T-cell (primary cell): ENCODE measurements at regions not wholly inside any gene's neighbourhood (a gene's known extent, or its start where the extent isn't known, plus 50 kb on each side); places are given as distances from the start of the nearest gene placed in this dataset.
"Not testable (repeated sequence)": the region's sequence is repeated elsewhere in the genome, so short reads cannot be mapped to it uniquely, and the experiment has no call there.

Experiments used
- ATAC-seq, 4 experiments: fragments of 200-7000 bp in 3 of 4; fragments of 150-1000 bp in 1 of 4; cut with Tn5 transposase; replicated peaks in 1 of 4; 1 replicate in 3 of 4; 2 replicates in 1 of 4; pipeline ENCODE4 v1.10.0; 2021; ENCODE audit warnings: moderate library complexity in 3 of 4, mild to moderate bottlenecking in 2 of 4, moderate number of reproducible peaks in 1 of 4
- CTCF ChIA-PET, 2 donors: fragments of 300-600 bp; sonication (Branson Sonifier 250); formaldehyde crosslinking; loops; one replicate each; lab custom pipeline; 2022; ENCODE audit warnings: antibody characterized with exemption in 2 of 2; lab: Charles Lee
- POLR2A ChIA-PET, 2 donors: fragments of 300-600 bp; sonication (Branson Sonifier 250); formaldehyde crosslinking; loops; one replicate each; lab custom pipeline; 2022; ENCODE audit warnings: antibody characterized with exemption in 2 of 2; lab: Charles Lee
- DNase-seq, 35 experiments: peaks; one replicate each; pipeline versions ENCODE4 v3.0.0 to v3.0.0-alpha.2; 2013 to 2023
- H3K27ac ChIP-seq: one replicate; pipeline ENCODE4 v1.5.1; 2013; ENCODE audit warnings: low read length
- H3K27me3 ChIP-seq, 2 experiments: replicated peaks in 1 of 2; 1 replicate in 1 of 2; 2 replicates in 1 of 2; pipeline versions ENCODE4 v1.6.1 to v1.7.0; 2013; ENCODE audit warnings: low read length in 1 of 2, mixed read lengths in 1 of 2; ENCODE audit not compliant: control insufficient read depth in 2 of 2, insufficient read depth in 2 of 2; ENCODE audit errors: extremely low read depth in 1 of 2
- H3K36me3 ChIP-seq, 2 donors: 1 replicate in 1 of 2; 2 replicates in 1 of 2; pipeline versions ENCODE4 v1.6.1 to v1.7.0; 2013; ENCODE audit warnings: low read length in 1 of 2; ENCODE audit not compliant: control insufficient read depth in 2 of 2, insufficient read depth in 1 of 2; ENCODE audit errors: extremely low read depth in 1 of 2
- H3K4me1 ChIP-seq, 2 experiments: 1 replicate in 1 of 2; 2 replicates in 1 of 2; pipeline versions ENCODE4 v1.6.1 to v1.7.0; 2013; ENCODE audit warnings: low read length in 2 of 2, mixed read lengths in 1 of 2; ENCODE audit not compliant: insufficient read depth in 2 of 2, control insufficient read depth in 1 of 2; ENCODE audit errors: extremely low read depth in 1 of 2
- H3K4me3 ChIP-seq, 2 donors: 1 replicate in 1 of 2; 2 replicates in 1 of 2; pipeline versions ENCODE4 v1.5.1 to v1.7.0; 2013; ENCODE audit warnings: mild to moderate bottlenecking in 2 of 2, low read length in 1 of 2, moderate library complexity in 1 of 2; ENCODE audit not compliant: control insufficient read depth in 1 of 2; ENCODE audit errors: extremely low read depth in 1 of 2
- H3K9me3 ChIP-seq: 2 replicates; pipeline ENCODE4 v1.7.0; 2013
- H3K27ac Mint-ChIP-seq, 2 donors: one replicate each; pipeline ENCODE4 v1.8.0; 2020 to 2021; ENCODE audit warnings: mild to moderate bottlenecking in 2 of 2, mixed read lengths in 2 of 2
- H3K27me3 Mint-ChIP-seq, 2 donors: one replicate each; pipeline ENCODE4 v1.8.0; 2021 to 2022; ENCODE audit warnings: mixed read lengths in 2 of 2
- H3K36me3 Mint-ChIP-seq: one replicate; pipeline ENCODE4 v1.8.0; 2021; ENCODE audit warnings: mixed read lengths
- H3K4me1 Mint-ChIP-seq, 3 donors: one replicate each; pipeline ENCODE4 v1.8.0; 2020 to 2022; ENCODE audit warnings: mixed read lengths in 3 of 3, mild to moderate bottlenecking in 1 of 3
- H3K4me3 Mint-ChIP-seq, 3 donors: one replicate each; pipeline ENCODE4 v1.8.0; 2020 to 2022; ENCODE audit warnings: mild to moderate bottlenecking in 3 of 3, mixed read lengths in 3 of 3, moderate library complexity in 3 of 3
- H3K9me3 Mint-ChIP-seq, 3 donors: one replicate each; pipeline ENCODE4 v1.8.0; 2020 to 2022; ENCODE audit warnings: mixed read lengths in 3 of 3
- WGBS: methylation state at CpG from one replicate; pipeline ENCODE4 v1.1.5; 2013; ENCODE audit warnings: missing lambda C conversion rate; ENCODE audit not compliant: insufficient coverage; 5-methylcytosine and 5-hydroxymethylcytosine counted together

GRCh38 chr6:12636336-12636735 lies 80.2 kb upstream of the PHACTR1 start:
- Histone ChIP-seq H3K4me1 (no peaks in the 10 kb centered on the region), H3K27ac (no peak overlapping the region), H3K4me3 (no peak overlapping the region), H3K36me3 (no peaks in the 10 kb centered on the region), H3K27me3 (no peaks in the 10 kb centered on the region), H3K9me3 (no peaks in the 10 kb centered on the region)
- ATAC-seq (no peak), DNase-seq (no peak)
- no peak overlapping the region for H3K27ac Mint-ChIP-seq
- ChIA-PET POLR2A (no interaction called here), CTCF (no interaction called here)
- no peaks in the 10 kb centered on the region for H3K36me3 Mint-ChIP-seq
- H3K27me3 Mint-ChIP-seq, result peaks cover 38 to 40% of the 10 kb centered on the region in 2 donors
- H3K4me1 Mint-ChIP-seq, result no peaks in the 10 kb centered on the region
- H3K9me3 Mint-ChIP-seq, result peaks cover 0 to 11% (median 6%) of the 10 kb centered on the region in 3 donors
- no peak overlapping the region for H3K4me3 Mint-ChIP-seq
- no CpG with 5 or more reads among the region's 3 CpGs for WGBS

- Mint-ChIP-seq H3K9me3 (peaks cover 5 to 18% (median 12%) of the 10 kb centered on the region in 3 donors), H3K4me3 (no peak overlapping the region), H3K36me3 (no peaks in the 10 kb centered on the region), H3K27me3 (peaks cover 32 to 33% of the 10 kb centered on the region in 2 donors), H3K27ac (no peak overlapping the region), H3K4me1 (no peaks in the 10 kb centered on the region)
- DNase-seq, result peak in 7 of 35 experiments; percentile 1 to 17 (median 6)
- WGBS, result 26% methylated on average over 4 of the region's 7 CpGs
- Histone ChIP-seq H3K4me1 (no peaks in the 10 kb centered on the region), H3K36me3 (no peaks in the 10 kb centered on the region), H3K4me3 (no peak overlapping the region), H3K9me3 (no peaks in the 10 kb centered on the region), H3K27me3 (no peaks in the 10 kb centered on the region), H3K27ac (no peak overlapping the region)
- ATAC-seq, result no peak
- ChIA-PET CTCF (no interaction called here), POLR2A (no interaction called here)
Observed at GRCh38 chr6:12637960-12638641, 78.5 kb upstream of the PHACTR1 start.

DNA sequence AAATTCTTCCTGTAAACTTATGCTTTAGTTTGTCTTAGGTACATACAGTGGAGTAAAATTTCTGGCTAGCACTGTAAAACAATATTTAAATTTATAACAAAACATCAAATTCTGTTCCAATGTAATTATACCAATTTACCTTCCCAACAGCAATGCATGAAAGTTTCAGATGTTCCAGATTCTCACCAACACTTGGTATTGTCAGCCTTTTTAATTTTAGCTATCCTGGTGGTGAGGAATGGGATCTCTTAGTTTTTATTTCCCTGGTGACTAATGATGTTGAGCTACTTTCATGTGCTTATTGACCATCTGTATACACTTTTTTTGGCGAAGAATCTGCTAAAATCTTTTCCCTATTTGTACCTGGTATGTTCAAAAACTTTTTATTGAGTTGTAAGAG lies 76.1 kb upstream of the PHACTR1 start:
- ATAC-seq (no peak), DNase-seq (no peak)
- Histone ChIP-seq H3K4me1 (no peaks in the 10 kb centered on the region), H3K36me3 (no peaks in the 10 kb centered on the region), H3K9me3 (no peaks in the 10 kb centered on the region), H3K27ac (no peak overlapping the region), H3K27me3 (no peaks in the 10 kb centered on the region), H3K4me3 (no peak overlapping the region)
- peaks cover 15 to 18% of the 10 kb centered on the region in 2 donors for H3K27me3 Mint-ChIP-seq
- H3K36me3 Mint-ChIP-seq, result no peaks in the 10 kb centered on the region
- CTCF ChIA-PET, result no interaction called here
- peaks cover 5 to 19% (median 16%) of the 10 kb centered on the region in 3 donors for H3K9me3 Mint-ChIP-seq
- WGBS, result no CpG with 5 or more reads among the region's 1 CpG
- no peaks in the 10 kb centered on the region for H3K4me1 Mint-ChIP-seq
- no peak overlapping the region for H3K27ac Mint-ChIP-seq
- no peak overlapping the region for H3K4me3 Mint-ChIP-seq
- POLR2A ChIA-PET, result no interaction called here

- H3K4me3 Mint-ChIP-seq, H3K36me3 Mint-ChIP-seq, H3K27ac Mint-ChIP-seq, H3K4me1 ChIP-seq, DNase-seq, H3K4me1 Mint-ChIP-seq, H3K9me3 ChIP-seq, H3K4me3 ChIP-seq, H3K27ac ChIP-seq, H3K27me3 ChIP-seq, POLR2A ChIA-PET, H3K36me3 ChIP-seq, ATAC-seq: not testable (repeated sequence)
- peaks cover 12 to 13% of the 10 kb centered on the region in 2 donors for H3K27me3 Mint-ChIP-seq
- peaks cover 5 to 19% (median 16%) of the 10 kb centered on the region in 3 donors for H3K9me3 Mint-ChIP-seq
- WGBS, result no CpG with 5 or more reads among the region's 2 CpGs
- CTCF ChIA-PET, result interaction anchor here in 1 of 2 donors (0.6 kb wide), 2 partner anchors 55 to 650 kb away, joined by 3 read pairs; no protein-coding TSS in a partner anchor
Observed at GRCh38 chr6:12641785-12642184, 74.8 kb upstream of the PHACTR1 start.

DNA sequence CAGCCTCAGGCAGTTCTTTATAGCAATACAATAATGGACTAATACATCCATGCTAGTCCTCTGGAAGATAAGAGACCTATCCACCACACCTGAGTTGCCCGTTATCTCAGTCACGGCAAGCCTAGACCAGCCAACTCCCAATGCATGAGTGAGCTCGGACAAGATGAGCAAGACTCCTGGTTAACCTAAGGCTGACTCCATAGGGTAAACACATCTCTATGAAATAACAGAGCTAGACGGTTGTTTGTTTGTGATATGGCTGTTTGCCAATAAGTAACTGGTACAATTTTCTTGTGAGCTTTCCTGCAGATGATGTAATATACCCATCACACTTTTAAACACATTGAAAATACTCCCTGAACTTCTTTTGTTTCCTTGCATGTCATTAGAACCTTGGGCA lies 70.6 kb upstream of the PHACTR1 start:
- WGBS, result 100% methylated on average over 2 of the region's 4 CpGs
- no peaks in the 10 kb centered on the region for H3K36me3 Mint-ChIP-seq

GRCh38 chr6:12648171-12648570 lies 68.4 kb upstream of the PHACTR1 start:
- Histone ChIP-seq H3K4me3 (no peak overlapping the region), H3K27me3 (no peaks in the 10 kb centered on the region), H3K36me3 (no peaks in the 10 kb centered on the region), H3K27ac (no peak overlapping the region), H3K4me1 (no peaks in the 10 kb centered on the region), H3K9me3 (no peaks in the 10 kb centered on the region)
- CTCF ChIA-PET, result no interaction called here
- ATAC-seq (no peak), DNase-seq (no peak)
- H3K4me3 Mint-ChIP-seq, result no peak overlapping the region
- H3K4me1 Mint-ChIP-seq, result no peaks in the 10 kb centered on the region
- POLR2A ChIA-PET, result no interaction called here
- H3K27ac Mint-ChIP-seq, result no peak overlapping the region
- no CpG with 5 or more reads among the region's 4 CpGs for WGBS
- peaks cover 4 to 6% of the 10 kb centered on the region in 2 donors for H3K27me3 Mint-ChIP-seq
- H3K9me3 Mint-ChIP-seq, result peaks cover 0 to 8% (median 4%) of the 10 kb centered on the region in 3 donors
- H3K36me3 Mint-ChIP-seq, result no peaks in the 10 kb centered on the region

More for the DNA sequence above, 70.6 kb upstream of the PHACTR1 start:
- Histone ChIP-seq H3K9me3 (no peaks in the 10 kb centered on the region), H3K27ac (no peak overlapping the region), H3K4me1 (no peaks in the 10 kb centered on the region), H3K36me3 (no peaks in the 10 kb centered on the region), H3K27me3 (no peaks in the 10 kb centered on the region), H3K4me3 (no peak overlapping the region)
- DNase-seq (no peak), ATAC-seq (no peak)
- ChIA-PET POLR2A (no interaction called here), CTCF (no interaction called here)
- H3K4me1 Mint-ChIP-seq, result no peaks in the 10 kb centered on the region
- peaks cover 3 to 4% of the 10 kb centered on the region in 2 donors for H3K27me3 Mint-ChIP-seq
- peaks cover 5 to 15% (median 10%) of the 10 kb centered on the region in 3 donors for H3K9me3 Mint-ChIP-seq
- no peak overlapping the region for H3K4me3 Mint-ChIP-seq
- H3K27ac Mint-ChIP-seq, result no peak overlapping the region
